Endothelial cell of umbilical vein (primary cell): ENCODE measurements at regions not wholly inside any gene's neighbourhood (a gene's known extent, or its start where the extent isn't known, plus 50 kb on each side); places are given as distances from the start of the nearest gene placed in this dataset.

Source experiments
- BruUV-seq: library from RNA; stranded (reverse); fragments of 400-500 nt; replicated peaks from 2 replicates; lab custom pipeline; 2021; lab: Mats Ljungman, UMichigan
- CTCF ChIA-PET: fragments of 300-600, 350-600 bp; sonication (Branson Sonifier 250); formaldehyde crosslinking; loops from one replicate; lab custom pipeline; 2021; ENCODE audit warnings: antibody characterized with exemption, inconsistent platforms; lab: Charles Lee
- POLR2A ChIA-PET: fragments of 300-600, 350-600 bp; sonication (Branson Sonifier 250); formaldehyde crosslinking; loops from one replicate; lab custom pipeline; 2021; ENCODE audit warnings: antibody characterized with exemption, inconsistent platforms; lab: Charles Lee
- DNase-seq: peaks from one replicate; pipeline ENCODE4 v3.0.0-alpha.2; 2011; ENCODE audit warnings: low read depth, low spot score
- FAIRE-seq: peaks from 2 replicates; lab custom pipeline; 2011; peaks lifted over from hg19 to GRCh38; lab: Jason Lieb, UNC
- H2AFZ ChIP-seq: 2 replicates; pipeline ENCODE4 v1.6.0; 2012; ENCODE audit warnings: low read depth, low read length, control low read depth, inconsistent platforms
- H3K27ac ChIP-seq: 2 replicates; pipeline ENCODE4 v1.5.1; 2011; ENCODE audit warnings: low read depth, mild to moderate bottlenecking, control low read depth, low read length, moderate library complexity; ENCODE audit not compliant: insufficient read depth
- H3K27me3 ChIP-seq, 2 experiments: 2 replicates each; pipeline versions ENCODE4 v1.6.0 to v1.6.1; 2011; ENCODE audit warnings: low read length in 2 of 2, mixed read lengths in 1 of 2; ENCODE audit not compliant: control insufficient read depth in 2 of 2, insufficient read depth in 2 of 2
- H3K36me3 ChIP-seq, 2 experiments: 2 replicates in 1 of 2; 3 replicates in 1 of 2; pipeline ENCODE4 v1.5.1; 2011; ENCODE audit warnings: low read length in 2 of 2, mild to moderate bottlenecking in 1 of 2, moderate library complexity in 1 of 2; ENCODE audit not compliant: control insufficient read depth in 2 of 2, insufficient read depth in 2 of 2; ENCODE audit errors: extremely low read depth in 1 of 2
- H3K4me1 ChIP-seq: 3 replicates; pipeline ENCODE4 v1.5.1; 2011; ENCODE audit warnings: mild to moderate bottlenecking, low read length; ENCODE audit not compliant: control insufficient read depth, insufficient read depth; ENCODE audit errors: extremely low read depth
- H3K4me2 ChIP-seq: 2 replicates; pipeline ENCODE4 v1.6.1; 2011; ENCODE audit warnings: low read length, control low read depth, mixed read lengths; ENCODE audit not compliant: insufficient read depth
- H3K4me3 ChIP-seq, 3 experiments: fragments of 200-600 bp in 1 of 3; sonication (generic), shearing (Covaris generic) in 1 of 3; replicated peaks in 1 of 3; 2 replicates each; pipeline ENCODE4 v1.5.1; 2011 to 2016; ENCODE audit warnings: control low read depth in 3 of 3, low read length in 3 of 3, mild to moderate bottlenecking in 2 of 3, inconsistent platforms in 1 of 3, low read depth in 1 of 3, moderate library complexity in 1 of 3; ENCODE audit not compliant: insufficient read depth in 1 of 3
- H3K79me2 ChIP-seq: 2 replicates; pipeline ENCODE4 v1.6.0; 2012; ENCODE audit warnings: low read length, inconsistent platforms; ENCODE audit not compliant: control insufficient read depth, insufficient read depth
- H3K9ac ChIP-seq: replicated peaks from 2 replicates; pipeline ENCODE3; 2011; ENCODE audit warnings: low read length, control low read depth; ENCODE audit not compliant: insufficient read depth; ENCODE audit errors: extremely low read depth
- H3K9me1 ChIP-seq: replicated peaks from 3 replicates; pipeline ENCODE4 v1.6.0; 2011; ENCODE audit warnings: mild to moderate bottlenecking, low read length; ENCODE audit not compliant: control insufficient read depth, insufficient read depth; ENCODE audit errors: extremely low read depth
- H3K9me3 ChIP-seq: replicated peaks from 2 replicates; pipeline ENCODE4 v1.5.1; 2012; ENCODE audit warnings: low read length, inconsistent platforms; ENCODE audit not compliant: control insufficient read depth, insufficient read depth
- H4K20me1 ChIP-seq: replicated peaks from 2 replicates; pipeline ENCODE3; 2011; ENCODE audit warnings: mild to moderate bottlenecking, low read length; ENCODE audit not compliant: control insufficient read depth, insufficient read depth; ENCODE audit errors: extremely low read depth
- CTCF ChIP-seq, 2 donors: IDR thresholded peaks; 1 replicate in 1 of 2; 2 replicates in 1 of 2; pipeline ENCODE4 v1.5.1; 2011; ENCODE audit warnings: low read length in 2 of 2, mild to moderate bottlenecking in 2 of 2, moderate library complexity in 2 of 2, control low read depth in 1 of 2, inconsistent platforms in 1 of 2, low read depth in 1 of 2; ENCODE audit not compliant: insufficient read depth in 1 of 2; ENCODE audit errors: extremely low read depth in 1 of 2
- EZH2 ChIP-seq: IDR thresholded peaks from 2 replicates; pipeline ENCODE4 v1.6.1; 2012; ENCODE audit warnings: borderline replicate concordance, low read depth, mild to moderate bottlenecking, moderate library complexity, low read length, inconsistent platforms; ENCODE audit not compliant: severe bottlenecking
- FOS ChIP-seq: IDR thresholded peaks from 2 replicates; pipeline ENCODE4 v1.6.1; 2011; ENCODE audit warnings: mild to moderate bottlenecking, low read length, moderate library complexity, borderline replicate concordance; ENCODE audit not compliant: insufficient read depth
- GATA2 ChIP-seq: IDR thresholded peaks from 2 replicates; pipeline ENCODE4 v1.7.0; 2011; ENCODE audit warnings: low read depth, mild to moderate bottlenecking, moderate library complexity, mixed read lengths, low read length; ENCODE audit not compliant: insufficient read length, insufficient read depth
- JUN ChIP-seq: IDR thresholded peaks from 2 replicates; pipeline ENCODE4 v1.6.1; 2011; ENCODE audit warnings: borderline replicate concordance, low read depth; ENCODE audit not compliant: insufficient read length, insufficient read depth
- MYC ChIP-seq: IDR thresholded peaks from one replicate; pipeline ENCODE4 v1.6.1; 2011; ENCODE audit warnings: mild to moderate bottlenecking, low read depth, low read length
- POLR2A ChIP-seq: IDR thresholded peaks from 2 replicates; pipeline ENCODE4 v1.6.1; 2012; ENCODE audit warnings: low read depth, mild to moderate bottlenecking, control low read depth, low read length
- POLR2AphosphoS5 ChIP-seq: IDR thresholded peaks from 2 replicates; pipeline ENCODE4 v1.6.1; 2012; ENCODE audit warnings: low read depth, mild to moderate bottlenecking, control low read depth, low read length, moderate library complexity; ENCODE audit not compliant: insufficient read depth
- dilution Hi-C: fragments of 300-500 bp; cut with MboI; formaldehyde crosslinking; loops from one replicate; pipeline ENCODE4 v1.15.0; 2019; ENCODE audit warnings: low sequenced_read_pairs; ENCODE audit not compliant: extremely low pct_ligation_motif_present
- intact Hi-C: fragments of 100-400 bp; cut with micrococcal nuclease; formaldehyde crosslinking; loops from one replicate; pipeline ENCODE4 v1.10.0; 2022
- TF ChIP-seq, protein P1 (sequence below): IDR thresholded peaks from 2 replicates; pipeline ENCODE4 v1.6.1; 2011; ENCODE audit not compliant: insufficient read depth, insufficient read length

DNA sequence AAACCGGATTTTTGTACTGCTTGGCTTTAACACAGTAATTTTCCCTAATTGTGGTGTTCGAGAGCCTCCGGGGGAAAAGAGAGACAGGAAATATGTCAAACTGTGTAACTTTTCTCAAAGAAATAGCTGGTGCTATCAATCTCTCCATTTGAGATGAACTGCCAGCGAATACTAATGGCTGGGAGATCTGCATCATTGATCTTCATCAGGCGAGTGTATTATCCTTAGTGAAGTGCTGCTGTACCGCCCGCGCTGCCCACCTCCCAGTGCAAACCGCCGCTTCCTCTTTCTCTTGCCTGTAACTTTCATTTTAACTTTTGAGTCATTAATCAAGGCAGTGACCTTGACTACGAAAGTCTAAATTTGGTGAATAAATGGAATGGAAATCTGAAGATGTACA is 246.1 kb upstream of the ST6GAL2 start:
- CTCF ChIA-PET: no interaction called here
- H2AFZ ChIP-seq: no peak overlapping the region

More for the DNA sequence above, 246.1 kb upstream of the ST6GAL2 start:
- intact Hi-C loops: no loop called here
- TF ChIP-seq POLR2A: no peak
- TF ChIP-seq FOS: no peak
- TF ChIP-seq EZH2: no peak
- no peak for TF ChIP-seq JUN
- no peak for TF ChIP-seq CTCF (IDR thresholded peaks at IDR 0.05; ENCODE audit: extremely low read depth in 1 of 2, insufficient read depth in 1 of 2, low read depth in 1 of 2, low read length in 2 of 2)
- TF ChIP-seq MYC: no peak
- TF ChIP-seq, protein P1, sequence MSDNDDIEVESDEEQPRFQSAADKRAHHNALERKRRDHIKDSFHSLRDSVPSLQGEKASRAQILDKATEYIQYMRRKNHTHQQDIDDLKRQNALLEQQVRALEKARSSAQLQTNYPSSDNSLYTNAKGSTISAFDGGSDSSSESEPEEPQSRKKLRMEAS: no peak
- no peak for TF ChIP-seq GATA2
- TF ChIP-seq POLR2AphosphoS5: no peak
- no peaks in the 10 kb centered on the region for H3K9me1 ChIP-seq
- H3K27ac ChIP-seq: no peak overlapping the region
- BruUV-seq: no TSS peak
- no peak for DNase-seq
- POLR2A ChIA-PET: no interaction called here
- H3K9me3 ChIP-seq: peaks cover 5% of the 10 kb centered on the region
- no peaks in the 10 kb centered on the region for H3K36me3 ChIP-seq
- dilution Hi-C loops: no loop called here
- no peak overlapping the region for H3K4me3 ChIP-seq
- H3K27me3 ChIP-seq: no peaks in the 10 kb centered on the region
- H3K79me2 ChIP-seq: no peaks in the 10 kb centered on the region
- no peaks in the 10 kb centered on the region for H4K20me1 ChIP-seq
- no peaks in the 10 kb centered on the region for H3K4me1 ChIP-seq
- no peak for FAIRE-seq
- H3K9ac ChIP-seq: no peak overlapping the region
- H3K4me2 ChIP-seq: no peak overlapping the region
